ENCODE measurements at regions not wholly inside any gene's neighbourhood (a gene's known extent, or its start where the extent isn't known, plus 50 kb on each side); places are given as distances from the start of the nearest gene placed in this dataset.

- Mint-ChIP-seq H3K9me3 (peaks cover 0 to 5% of the 10 kb centered on the region in 2 experiments; a peak in 3 of 5 replicates), H3K36me3 (ENCODE audit: insufficient read depth in 1 of 3, low read depth in 3 of 3) (peaks cover 0 to 13% (median 0%) of the 10 kb centered on the region in 3 experiments; a peak in 4 of 7 replicates), H3K4me1 (peaks cover 0 to 4% of the 10 kb centered on the region in 2 experiments; a peak in 1 of 4 replicates), H3K27ac (no peak overlapping the region), H3K4me3 (no peak overlapping the region), H3K27me3 (ENCODE audit: low read depth) (no peaks in the 10 kb centered on the region)
- Histone ChIP-seq H3K14ac (ENCODE audit: insufficient read depth, low read length) (no peak overlapping the region), H2AK5ac (ENCODE audit: insufficient read length, low read length) (no peak overlapping the region), H3K18ac (ENCODE audit: insufficient read length, low read depth, low read length) (no peak overlapping the region), H3K79me2 (ENCODE audit: insufficient read depth, low read length) (no peaks in the 10 kb centered on the region), H4K5ac (ENCODE audit: insufficient read length, low read depth, low read length) (no peak overlapping the region), H3K27me3 (ENCODE audit: insufficient read depth, low read length) (no peaks in the 10 kb centered on the region), H3K4me2 (ENCODE audit: insufficient read depth, insufficient read length, low read length) (no peak overlapping the region), H4K91ac (ENCODE audit: insufficient read length, low read depth, low read length) (no peak overlapping the region), H4K8ac (replicated peaks; ENCODE audit: insufficient read length, low read depth, low read length) (no peak overlapping the region), H3K4me1 (ENCODE audit: insufficient read depth, low read length) (no peaks in the 10 kb centered on the region), H2BK120ac (ENCODE audit: low read depth, low read length, poor library complexity, severe bottlenecking) (no peak overlapping the region), H4K20me1 (ENCODE audit: control insufficient read depth, insufficient read depth, insufficient read length) (no peaks in the 10 kb centered on the region), H3K4ac (ENCODE audit: low read depth, low read length) (no peak overlapping the region), H3K56ac (ENCODE audit: insufficient read length, low read depth, low read length) (no peak overlapping the region), H3T11ph (ENCODE audit: low read length) (no peak overlapping the region), H3K9me3 (ENCODE audit: control insufficient read depth, low read depth, low read length) (no peaks in the 10 kb centered on the region), H2BK15ac (ENCODE audit: low read depth, low read length) (no peak overlapping the region), H3K23me2 (ENCODE audit: insufficient read length, low read depth, low read length, poor library complexity, severe bottlenecking) (no peaks in the 10 kb centered on the region), H2AFZ (ENCODE audit: low read length) (no peak overlapping the region), H3K23ac (ENCODE audit: insufficient read length, low read depth, low read length) (no peak overlapping the region), H2BK12ac (ENCODE audit: insufficient read length, low read depth, low read length) (no peak overlapping the region), H3K79me1 (ENCODE audit: insufficient read depth, low read depth, low read length, poor library complexity, severe bottlenecking) (no peaks in the 10 kb centered on the region), H2BK5ac (ENCODE audit: insufficient read length, low read length) (no peak overlapping the region), H3K27ac (ENCODE audit: insufficient read length, low read depth, low read length) (no peak overlapping the region), H3K9ac (ENCODE audit: extremely low read depth, insufficient read length, low read length) (no peak overlapping the region), H2BK20ac (ENCODE audit: low read depth, low read length, poor library complexity, severe bottlenecking) (no peak overlapping the region)
- TF ChIP-seq CTCF (conservative IDR thresholded peaks at IDR 0.05), result no peak
- DNase-seq, result no peak
- no CpG with 5 or more reads among the region's 3 CpGs for WGBS (ENCODE audit: extremely low coverage, insufficient read length, low lambda C conversion rate)
These were observed 2523.2 kb upstream of the PCDH20 start for GRCh38 chr13:63938851-63939250.
